Tongue (tissue), 1 donor: ENCODE measurements at regions not wholly inside any gene's neighbourhood (a gene's known extent, or its start where the extent isn't known, plus 50 kb on each side); places are given as distances from the start of the nearest gene placed in this dataset.

Source experiments
- DNase-seq: peaks from one replicate; pipeline ENCODE4 v3.0.0-alpha.2; 2015

GRCh38 chr4:114178392-114178791 is 198.9 kb upstream of the ARSJ start:
- no peak for DNase-seq

DNA sequence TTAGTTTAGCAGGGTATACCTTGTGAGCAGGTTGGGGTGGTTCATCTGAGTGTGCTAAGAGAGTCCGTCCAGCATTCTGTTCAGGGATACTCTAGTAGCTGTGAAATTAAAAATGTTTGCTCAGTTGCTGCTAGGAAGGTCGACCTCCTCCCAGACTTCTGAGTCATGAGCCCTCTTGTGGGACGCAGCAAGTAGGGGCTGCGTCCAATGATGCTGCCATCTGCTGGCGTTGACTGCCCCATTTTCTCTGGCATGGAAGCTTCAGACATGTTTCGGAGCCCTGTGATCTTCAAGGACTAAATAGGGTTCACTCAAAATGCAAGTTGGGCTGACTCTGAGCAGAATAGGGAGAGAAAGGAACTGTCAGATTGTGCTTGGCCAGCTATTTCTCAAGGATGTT is 201.0 kb upstream of the ARSJ start:
- DNase-seq: peak; percentile 57

DNA sequence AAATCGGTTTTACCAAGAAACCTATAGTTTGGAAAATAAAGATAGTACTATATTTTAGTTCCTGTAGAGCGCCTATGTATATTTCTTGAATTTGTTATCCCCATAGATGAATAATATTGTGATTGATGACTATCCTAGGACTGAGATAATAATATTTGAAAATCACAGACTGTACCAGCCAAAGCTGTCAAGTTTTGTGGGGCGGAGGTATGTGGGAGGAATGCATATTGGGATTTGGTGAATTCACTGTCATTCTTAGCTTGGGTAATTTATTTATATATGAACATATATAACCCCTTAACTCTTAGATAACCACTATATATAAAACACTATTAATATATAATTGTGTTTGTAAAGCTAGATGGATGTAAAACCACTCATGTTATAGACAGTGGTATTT is 205.5 kb upstream of the ARSJ start:
- no peak for DNase-seq

DNA sequence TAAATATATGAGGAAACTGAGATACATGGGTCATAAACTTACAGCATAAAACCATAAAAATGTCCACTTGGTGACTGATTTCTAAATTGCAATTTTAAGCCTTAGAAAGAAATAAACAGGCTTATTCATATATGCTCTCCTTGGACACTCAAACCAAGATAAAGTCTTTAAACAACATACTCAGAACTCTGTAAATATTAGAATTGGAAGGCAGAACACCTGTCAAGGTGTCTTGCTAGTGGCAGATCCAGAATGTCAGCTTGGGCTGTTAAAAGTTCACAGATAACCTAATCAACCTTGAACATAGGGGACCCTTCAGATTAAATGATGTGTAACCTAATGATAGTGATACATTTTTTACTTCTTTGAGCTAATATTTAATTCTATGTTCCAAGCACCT is 208.1 kb upstream of the ARSJ start:
- no peak for DNase-seq

GRCh38 chr4:114191496-114191895 is 212.0 kb upstream of the ARSJ start:
- no peak for DNase-seq

- DNase-seq: no peak
Measured at GRCh38 chr4:114192854-114193253, 213.4 kb upstream of the ARSJ start.

- DNase-seq: no peak
Measured at GRCh38 chr4:114193624-114194399, 214.4 kb upstream of the ARSJ start.

DNA sequence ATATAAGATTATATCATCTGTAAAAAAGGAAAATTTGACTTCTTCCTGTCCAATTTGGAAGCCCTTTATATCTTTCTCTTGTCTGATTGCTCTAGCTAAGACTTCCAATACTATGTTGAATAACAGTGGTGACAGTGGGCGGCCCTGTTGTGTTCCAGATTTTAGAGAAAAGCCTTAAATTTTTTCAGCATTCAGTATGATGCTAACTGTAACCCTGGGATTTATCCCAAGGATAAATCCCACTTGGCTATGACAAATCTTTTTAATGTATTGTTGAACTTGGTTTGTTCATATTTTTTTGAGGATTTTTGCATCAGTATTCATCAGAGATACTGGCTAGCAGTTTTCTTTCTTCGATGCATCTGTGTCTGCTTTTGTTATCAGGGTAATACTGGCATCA is 217.2 kb upstream of the ARSJ start:
- no peak for DNase-seq

GRCh38 chr4:114200026-114200425 is 220.6 kb upstream of the ARSJ start:
- DNase-seq: no peak

DNA sequence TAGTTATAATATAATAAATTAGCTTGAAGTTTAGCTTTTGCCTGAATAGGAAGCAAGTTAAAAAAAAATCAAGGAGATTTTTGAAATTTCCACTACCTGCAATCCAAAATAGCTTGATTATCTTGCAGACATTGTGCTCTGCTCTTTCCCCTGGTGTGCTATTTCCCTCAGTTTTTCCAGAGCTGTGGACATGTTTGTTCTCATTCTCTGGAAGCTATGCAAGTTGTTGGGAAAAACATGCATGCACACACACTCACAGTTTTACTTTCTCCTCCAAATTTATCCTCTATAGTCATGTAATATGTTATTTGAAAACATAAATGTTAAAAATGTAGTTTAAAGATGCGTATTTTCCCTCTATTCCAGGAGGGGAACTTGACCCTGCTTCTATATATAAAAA is 225.8 kb upstream of the ARSJ start:
- no peak for DNase-seq

DNA sequence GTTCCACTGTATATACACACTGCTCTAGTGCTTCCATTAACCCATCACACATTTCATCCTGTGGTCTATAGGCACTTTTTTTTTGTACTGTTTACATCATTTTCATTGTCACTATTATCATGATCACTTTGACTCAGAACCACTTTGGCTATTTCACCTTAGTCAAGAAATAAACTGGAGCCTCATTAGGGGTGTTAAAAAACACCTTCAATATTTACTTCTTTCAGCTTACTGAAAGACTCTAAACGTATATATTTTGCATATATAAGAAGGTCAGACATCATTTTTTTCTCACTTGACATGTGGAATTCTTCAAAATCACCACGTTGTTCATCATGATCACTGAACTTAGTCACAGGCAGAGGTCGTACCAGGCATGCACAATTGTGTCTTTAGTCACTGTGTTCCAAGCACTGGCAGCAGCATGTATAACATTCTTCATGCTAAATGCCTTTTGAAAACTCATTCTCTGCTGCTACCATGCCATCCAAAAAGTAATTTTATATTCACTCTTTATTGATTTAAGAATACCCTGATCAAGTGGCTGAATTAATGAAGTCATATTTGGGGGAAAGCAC is 229.2 kb upstream of the ARSJ start:
- no peak for DNase-seq

DNA sequence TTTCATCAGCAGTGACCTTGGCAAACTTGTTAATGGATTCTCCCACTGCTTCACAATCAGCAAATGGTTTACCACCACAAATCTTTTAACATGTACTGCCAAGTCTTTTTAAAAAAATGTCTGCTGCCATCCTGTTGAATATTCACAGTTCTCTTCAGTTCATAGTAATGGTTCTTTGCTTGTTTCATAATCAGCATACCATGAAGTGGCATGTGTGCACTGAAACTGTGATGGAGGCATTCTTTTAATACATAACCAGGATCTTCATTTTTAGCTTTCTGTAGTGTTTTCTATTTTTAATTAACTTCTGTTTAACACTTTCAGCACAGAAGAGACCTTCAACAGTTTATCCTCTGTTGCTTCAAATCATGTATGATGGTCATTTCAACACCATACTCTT is 230.1 kb upstream of the ARSJ start:
- DNase-seq: no peak

- no peak for DNase-seq
Measured at GRCh38 chr4:114211556-114211955, 232.1 kb upstream of the ARSJ start.

DNA sequence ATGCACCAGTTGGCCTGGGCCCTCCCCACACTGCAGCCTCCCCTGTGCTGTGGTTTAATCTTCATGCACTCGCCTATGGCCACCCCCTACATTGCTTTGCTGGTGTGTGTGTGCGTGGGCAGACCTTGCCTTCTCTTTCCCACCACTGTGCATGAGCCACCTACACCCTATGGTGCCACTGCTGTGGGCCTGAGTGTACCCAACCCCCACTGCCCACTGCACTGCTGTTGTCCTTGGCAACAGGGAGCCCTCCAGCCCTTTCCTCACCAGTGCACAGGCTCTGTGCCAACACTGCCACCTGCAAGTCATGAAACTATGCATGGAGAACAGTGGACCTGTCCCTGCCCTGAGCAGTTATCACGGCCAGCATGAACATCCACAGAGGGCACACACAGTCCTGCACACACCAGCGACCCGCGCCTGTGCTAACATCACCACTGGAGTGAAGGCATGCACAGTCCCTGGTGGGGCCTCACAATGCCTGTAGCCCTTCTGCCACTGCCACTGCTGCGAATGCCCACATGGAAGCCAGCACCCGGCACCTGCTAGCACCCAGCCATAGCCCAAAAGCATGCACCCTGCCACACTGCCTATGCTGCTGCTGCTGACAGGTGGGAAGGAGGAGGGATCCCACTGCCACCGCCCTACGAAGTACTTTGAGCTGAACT is 237.8 kb upstream of the ARSJ start:
- DNase-seq: no peak

- no peak for DNase-seq
Measured at GRCh38 chr4:114223580-114223979, 244.1 kb upstream of the ARSJ start.

- no peak for DNase-seq
Measured at GRCh38 chr4:114225436-114225835, 246.0 kb upstream of the ARSJ start.

DNA sequence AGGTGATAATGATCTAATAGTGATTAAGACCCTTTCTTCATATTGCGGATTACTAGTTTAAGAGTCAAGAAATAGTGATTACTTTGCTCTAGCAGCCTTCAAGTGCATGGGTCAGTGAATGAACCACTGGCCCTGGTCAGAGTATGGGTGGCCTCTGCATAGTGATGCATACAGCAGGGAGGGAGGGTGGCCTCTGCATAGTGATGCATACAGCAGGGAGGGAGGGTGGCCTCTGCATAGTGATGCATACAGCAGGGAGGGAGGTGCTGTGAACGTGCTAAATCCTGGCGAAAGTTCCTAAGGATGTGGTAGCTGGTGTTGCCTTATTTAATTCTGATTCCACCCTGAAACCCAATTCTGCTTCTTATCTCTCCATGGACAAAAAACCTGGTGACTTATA is 246.7 kb upstream of the ARSJ start:
- DNase-seq: no peak

DNA sequence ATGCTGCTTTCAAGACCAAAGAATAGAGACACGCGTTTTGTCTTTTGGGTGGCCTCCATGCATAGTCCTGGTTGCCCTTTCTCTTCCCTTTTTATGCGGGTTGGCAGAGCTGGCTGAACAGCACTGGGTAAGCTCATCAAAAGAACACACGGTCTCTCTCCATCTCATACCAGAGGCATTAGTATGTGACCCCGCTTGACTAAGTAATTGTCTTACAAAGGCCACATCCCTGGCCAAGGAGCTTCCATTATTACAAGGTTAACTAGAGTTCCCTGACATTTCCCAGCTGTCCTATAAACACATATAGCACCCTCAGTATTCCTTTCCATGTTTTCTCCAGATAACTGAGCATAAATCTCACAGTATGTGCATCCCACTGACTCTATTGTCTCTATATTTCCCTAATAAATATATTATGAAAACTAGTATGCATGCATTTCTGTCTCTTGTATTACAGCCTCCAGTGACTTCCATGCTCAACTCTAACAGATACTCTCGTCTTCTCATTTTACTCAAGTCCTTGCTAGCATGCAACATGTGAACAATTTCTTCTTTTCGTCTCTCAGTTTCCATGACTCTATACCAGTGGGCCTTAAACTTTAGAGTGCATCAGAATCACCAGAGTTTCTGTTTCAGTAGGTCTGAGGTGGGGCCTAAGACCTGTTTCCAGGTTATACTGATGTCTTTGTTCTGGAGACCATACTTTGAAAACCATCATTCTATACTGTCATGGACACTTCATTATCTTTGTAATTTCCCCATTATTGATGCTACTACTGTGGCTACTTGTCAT is 247.7 kb upstream of the ARSJ start:
- no peak for DNase-seq

GRCh38 chr4:114229706-114230105 is 250.3 kb upstream of the ARSJ start:
- DNase-seq: peak; percentile 34

- DNase-seq: no peak
Measured at GRCh38 chr4:114236171-114236769, 256.8 kb upstream of the ARSJ start.

GRCh38 chr4:114237997-114238396 is 258.6 kb upstream of the ARSJ start:
- no peak for DNase-seq

DNA sequence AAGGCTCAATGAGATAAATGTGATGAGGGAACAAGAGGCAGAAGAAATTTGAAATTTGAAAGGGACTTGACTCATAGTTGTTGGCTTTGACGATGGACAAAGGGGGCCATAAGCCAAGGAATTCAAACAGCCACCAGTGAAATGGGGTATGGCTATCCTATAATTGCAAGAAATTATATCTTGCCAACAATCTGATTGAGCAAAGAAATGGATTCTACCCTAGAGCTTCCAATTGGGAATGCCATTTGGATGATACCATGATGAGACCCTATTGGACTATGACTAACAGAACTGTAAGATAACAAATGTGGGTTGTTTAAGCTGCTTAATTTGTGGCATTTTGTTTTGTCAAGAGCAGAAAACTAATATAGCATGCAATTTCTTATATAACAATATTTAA is 270.1 kb upstream of the ARSJ start:
- DNase-seq: no peak

GRCh38 chr4:114249976-114250375 is 270.5 kb upstream of the ARSJ start:
- DNase-seq: no peak
